Neutrophil (primary cell): ENCODE measurements at regions not wholly inside any gene's neighbourhood (a gene's known extent, or its start where the extent isn't known, plus 50 kb on each side); places are given as distances from the start of the nearest gene placed in this dataset.

ENCODE experiments used
- H3K27ac ChIP-seq: fragments of 200-600 bp; sonication (generic); 2 replicates; pipeline ENCODE4 v1.5.1; 2016; ENCODE audit warnings: mild to moderate bottlenecking, moderate library complexity
- H3K27me3 ChIP-seq: fragments of 200-600 bp; sonication (generic); 2 replicates; pipeline ENCODE4 v1.6.0; 2016; ENCODE audit warnings: mild to moderate bottlenecking
- H3K36me3 ChIP-seq: fragments of 200-600 bp; sonication (generic); 2 replicates; pipeline ENCODE4 v1.5.1; 2017
- H3K4me1 ChIP-seq, 2 experiments: fragments of 200-600 bp in 1 of 2; sonication (generic) in 1 of 2; 1 replicate in 1 of 2; 2 replicates in 1 of 2; pipeline versions ENCODE4 v1.5.1 to v1.6.1; 2013 to 2016; ENCODE audit warnings: low read depth in 1 of 2, low read length in 1 of 2, mild to moderate bottlenecking in 1 of 2, moderate library complexity in 1 of 2; ENCODE audit not compliant: control insufficient read depth in 1 of 2, insufficient read depth in 1 of 2
- H3K4me3 ChIP-seq, 2 experiments: fragments of 200-600 bp in 1 of 2; sonication (generic) in 1 of 2; 1 replicate in 1 of 2; 2 replicates in 1 of 2; pipeline ENCODE4 v1.5.1; 2013 to 2016; ENCODE audit warnings: low read depth in 1 of 2, low read length in 1 of 2, mild to moderate bottlenecking in 1 of 2, moderate library complexity in 1 of 2
- H3K9me3 ChIP-seq: fragments of 200-600 bp; sonication (generic); 2 replicates; pipeline ENCODE4 v1.5.1; 2016
- CTCF ChIP-seq: fragments of 200-600 bp; sonication (generic); IDR thresholded peaks from 2 replicates; pipeline ENCODE4 v1.5.1; 2016; ENCODE audit warnings: antibody characterized with exemption

- no peaks in the 10 kb centered on the region for H3K4me1 ChIP-seq
- H3K27ac ChIP-seq: no peak overlapping the region
- H3K4me3 ChIP-seq: no peak overlapping the region
Measured at GRCh38 chr4:18593297-18594002, 571.9 kb upstream of the LCORL start.

GRCh38 chr4:18582841-18583240 is 561.3 kb upstream of the LCORL start:
- Histone ChIP-seq H3K36me3 (no peaks in the 10 kb centered on the region), H3K9me3 (no peaks in the 10 kb centered on the region), H3K4me3 (no peak overlapping the region), H3K27ac (no peak overlapping the region), H3K4me1 (no peaks in the 10 kb centered on the region), H3K27me3 (no peaks in the 10 kb centered on the region)
- no peak for TF ChIP-seq CTCF

More at GRCh38 chr4:18593297-18594002, 571.9 kb upstream of the LCORL start:
- Histone ChIP-seq H3K36me3 (no peaks in the 10 kb centered on the region), H3K9me3 (no peaks in the 10 kb centered on the region), H3K27me3 (no peaks in the 10 kb centered on the region)
- peak; percentile 13 for TF ChIP-seq CTCF

GRCh38 chr4:18578307-18578706 is 556.8 kb upstream of the LCORL start:
- H3K27me3 ChIP-seq: no peaks in the 10 kb centered on the region
- H3K27ac ChIP-seq: no peak overlapping the region
- no peak overlapping the region for H3K4me3 ChIP-seq
- TF ChIP-seq CTCF: no peak
- H3K4me1 ChIP-seq: no peaks in the 10 kb centered on the region
- H3K9me3 ChIP-seq: no peaks in the 10 kb centered on the region
- no peaks in the 10 kb centered on the region for H3K36me3 ChIP-seq

GRCh38 chr4:18572481-18572880 is 550.9 kb upstream of the LCORL start:
- H3K4me3 ChIP-seq: no peak overlapping the region
- no peak for TF ChIP-seq CTCF
- H3K27ac ChIP-seq: no peak overlapping the region
- H3K27me3 ChIP-seq: no peaks in the 10 kb centered on the region
- H3K9me3 ChIP-seq: no peaks in the 10 kb centered on the region
- H3K36me3 ChIP-seq: no peaks in the 10 kb centered on the region
- no peaks in the 10 kb centered on the region for H3K4me1 ChIP-seq

- no peaks in the 10 kb centered on the region for H3K9me3 ChIP-seq
- no peaks in the 10 kb centered on the region for H3K36me3 ChIP-seq
- no peak overlapping the region for H3K27ac ChIP-seq
- H3K27me3 ChIP-seq: no peaks in the 10 kb centered on the region
- no peaks in the 10 kb centered on the region for H3K4me1 ChIP-seq
- H3K4me3 ChIP-seq: no peak overlapping the region
- no peak for TF ChIP-seq CTCF
Measured at GRCh38 chr4:18571301-18571761, 549.8 kb upstream of the LCORL start.
